HepG2 (cell line): ENCODE measurements at regions not wholly inside any gene's neighbourhood (a gene's known extent, or its start where the extent isn't known, plus 50 kb on each side); places are given as distances from the start of the nearest gene placed in this dataset.

ENCODE experiments used
- CEBPG ChIP-seq: IDR thresholded peaks from 2 replicates; pipeline ENCODE4 v1.6.1; 2016
- DR1 ChIP-seq: sonication (generic); formaldehyde crosslinking; IDR thresholded peaks from 2 replicates; pipeline ENCODE4 v1.8.0; 2021; ENCODE audit warnings: mild to moderate bottlenecking, missing genetic modification reagents, inconsistent platforms
- E2F1 ChIP-seq: sonication (generic); formaldehyde crosslinking; IDR thresholded peaks from 2 replicates; pipeline ENCODE4 v1.5.0; 2020; ENCODE audit warnings: missing genetic modification reagents
- FIP1L1 ChIP-seq: fragments of 200-400 bp; formaldehyde crosslinking; IDR thresholded peaks from 2 replicates; pipeline ENCODE4 v1.6.1; 2018; ENCODE audit warnings: low read depth, mild to moderate bottlenecking, low read length, moderate library complexity, borderline replicate concordance; ENCODE audit not compliant: insufficient read depth
- GLI4 ChIP-seq: sonication (generic); formaldehyde crosslinking; IDR thresholded peaks from 2 replicates; pipeline ENCODE4 v1.5.1; 2020; ENCODE audit warnings: missing genetic modification reagents, mild to moderate bottlenecking, moderate library complexity, borderline replicate concordance
- HINFP ChIP-seq: sonication (generic); formaldehyde crosslinking; IDR thresholded peaks from 2 replicates; pipeline ENCODE4 v1.4.0; 2020; ENCODE audit warnings: low read depth, mild to moderate bottlenecking, missing genetic modification reagents
- NBN ChIP-seq: fragments of 450-650 bp; conservative IDR thresholded peaks from 2 replicates; pipeline ENCODE4 v1.6.1; 2017
- PLSCR1 ChIP-seq: sonication (generic); formaldehyde crosslinking; IDR thresholded peaks from 2 replicates; pipeline ENCODE4 v1.5.0; 2020; ENCODE audit warnings: missing genetic modification reagents, mild to moderate bottlenecking, borderline replicate concordance
- TFDP2 ChIP-seq: sonication (generic); formaldehyde crosslinking; IDR thresholded peaks from 2 replicates; pipeline ENCODE4 v1.4.0; 2020; ENCODE audit warnings: missing genetic modification reagents
- THAP9 ChIP-seq: sonication (generic); formaldehyde crosslinking; IDR thresholded peaks from 2 replicates; pipeline ENCODE4; 2020; ENCODE audit warnings: missing genetic modification reagents, mild to moderate bottlenecking, borderline replicate concordance
- YEATS4 ChIP-seq: sonication (generic); formaldehyde crosslinking; IDR thresholded peaks from 2 replicates; pipeline ENCODE4 v1.4.0; 2020; ENCODE audit warnings: missing genetic modification reagents, borderline replicate concordance
- ZBTB7B ChIP-seq: sonication (generic); formaldehyde crosslinking; IDR thresholded peaks from 2 replicates; pipeline ENCODE4 v1.4.0; 2020; ENCODE audit warnings: missing genetic modification reagents
- ZNF616 ChIP-seq: sonication (generic); formaldehyde crosslinking; IDR thresholded peaks from 2 replicates; pipeline ENCODE4 v1.5.0; 2020; ENCODE audit warnings: low read depth, mild to moderate bottlenecking, missing genetic modification reagents
- ZNF878 ChIP-seq: sonication (generic); formaldehyde crosslinking; IDR thresholded peaks from 2 replicates; pipeline ENCODE4 v1.8.1; 2023; ENCODE audit warnings: mild to moderate bottlenecking, missing genetic modification reagents, moderate library complexity

GRCh38 chr11:130638624-130639023, 190.2 kb downstream of the ADAMTS15 start (continued):
- TF ChIP-seq ZBTB7B, result no peak
- TF ChIP-seq FIP1L1, result no peak
- no peak for TF ChIP-seq YEATS4
- no peak for TF ChIP-seq TFDP2 (CRISPR knock-in tag)
- TF ChIP-seq ZNF878 (CRISPR knock-in tag), result no peak
- no peak for TF ChIP-seq CEBPG (CRISPR knock-in tag)
- no peak for TF ChIP-seq PLSCR1 (CRISPR knock-in tag)
- TF ChIP-seq THAP9 (CRISPR knock-in tag), result no peak
- TF ChIP-seq ZNF616 (CRISPR knock-in tag), result no peak
- TF ChIP-seq NBN, result no peak
- no peak for TF ChIP-seq E2F1 (CRISPR knock-in tag)
- no peak for TF ChIP-seq HINFP (CRISPR knock-in tag)
- no peak for TF ChIP-seq DR1 (CRISPR knock-in tag)
- TF ChIP-seq GLI4 (CRISPR knock-in tag), result no peak
